ENCODE measurements at regions not wholly inside any gene's neighbourhood (a gene's known extent, or its start where the extent isn't known, plus 50 kb on each side); places are given as distances from the start of the nearest gene placed in this dataset.
A peak's percentile ranks its signal among the peaks of the same experiment; 100 is the strongest.
"Not testable (repeated sequence)": the region's sequence is repeated elsewhere in the genome, so short reads cannot be mapped to it uniquely, and the experiment has no call there.

- DNase-seq, result not testable (repeated sequence)
These were observed 173.6 kb downstream of the ATP6V0E2 start for GRCh38 chr7:150047329-150047728.

GRCh38 chr7:150047772-150048171 is 174.0 kb downstream of the ATP6V0E2 start:
- not testable (repeated sequence) for DNase-seq

- DNase-seq, result not testable (repeated sequence)
These were observed 174.7 kb downstream of the ATP6V0E2 start for GRCh38 chr7:150048244-150049011.

- DNase-seq, result not testable (repeated sequence)
These were observed 175.4 kb downstream of the ATP6V0E2 start for GRCh38 chr7:150049012-150049655.

- not testable (repeated sequence) for DNase-seq
These were observed 179.6 kb downstream of the ATP6V0E2 start for GRCh38 chr7:150053396-150053795.

GRCh38 chr7:150054242-150054641 is 180.5 kb downstream of the ATP6V0E2 start:
- DNase-seq, result not testable (repeated sequence)

GRCh38 chr7:150060259-150061221 is 186.8 kb downstream of the ATP6V0E2 start:
- DNase-seq, result not testable (repeated sequence)

- DNase-seq, result not testable (repeated sequence)
These were observed 189.4 kb downstream of the ATP6V0E2 start for GRCh38 chr7:150063195-150063594.

GRCh38 chr7:150069555-150070313 is 196.0 kb downstream of the ATP6V0E2 start:
- not testable (repeated sequence) for DNase-seq

GRCh38 chr7:150077543-150077942 is 203.8 kb downstream of the ATP6V0E2 start:
- DNase-seq, result peak; percentile 71

- not testable (repeated sequence) for DNase-seq
These were observed 208.1 kb downstream of the ATP6V0E2 start for GRCh38 chr7:150081865-150082264.

GRCh38 chr7:150084724-150085123 is 211.0 kb downstream of the ATP6V0E2 start:
- DNase-seq, result not testable (repeated sequence)

GRCh38 chr7:150087478-150087877 is 213.7 kb downstream of the ATP6V0E2 start:
- DNase-seq, result peak; percentile 70

- DNase-seq, result peak; percentile 39
These were observed 215.4 kb downstream of the ATP6V0E2 start for GRCh38 chr7:150089139-150089538.

- DNase-seq, result not testable (repeated sequence)
These were observed 217.0 kb downstream of the ATP6V0E2 start for GRCh38 chr7:150090776-150091175.

- DNase-seq, result not testable (repeated sequence)
These were observed 220.1 kb downstream of the ATP6V0E2 start for GRCh38 chr7:150093897-150094296.

GRCh38 chr7:150096213-150096994 is 222.6 kb downstream of the ATP6V0E2 start:
- DNase-seq, result peak; percentile 95

GRCh38 chr7:150098592-150098991 is 224.6 kb upstream of the LRRC61 start:
- DNase-seq, result peak; percentile 83

GRCh38 chr7:150101282-150101681 is 221.9 kb upstream of the LRRC61 start:
- not testable (repeated sequence) for DNase-seq

- not testable (repeated sequence) for DNase-seq
These were observed 215.9 kb upstream of the LRRC61 start for GRCh38 chr7:150107283-150107682.

GRCh38 chr7:150110375-150110820 is 212.8 kb upstream of the LRRC61 start:
- not testable (repeated sequence) for DNase-seq

Measured in MV-4-11 (cell line).